IMR-90 (cell line): ENCODE measurements at regions not wholly inside any gene's neighbourhood (a gene's known extent, or its start where the extent isn't known, plus 50 kb on each side); places are given as distances from the start of the nearest gene placed in this dataset.
A peak's percentile ranks its signal among the peaks of the same experiment; 100 is the strongest.

Experiments
- ATAC-seq: fragments of 200-7000 bp; cut with Tn5 transposase; 2 replicates; pipeline ENCODE4 v1.9.1; 2020; ENCODE audit warnings: low read depth, mild to moderate bottlenecking, moderate library complexity
- BruUV-seq: library from RNA; stranded (reverse); fragments of 400-500 nt; replicated peaks from 2 replicates; lab custom pipeline; 2021; lab: Mats Ljungman, UMichigan
- CTCF ChIA-PET: fragments of 300-600 bp; formaldehyde crosslinking; extraction: SDS; loops from one replicate; lab custom pipeline; 2021; ENCODE audit warnings: antibody characterized with exemption; lab: Yijun Ruan, JAX
- POLR2A ChIA-PET: fragments of 300-600 bp; sonication (Branson Sonifier 250); formaldehyde crosslinking; loops from one replicate; lab custom pipeline; 2022; ENCODE audit warnings: antibody characterized with exemption; ENCODE audit not compliant: unreplicated experiment; lab: Charles Lee
- DNase-seq: peaks from one replicate; pipeline ENCODE4 v3.0.0; 2013
- H2AFZ ChIP-seq: replicated peaks from 2 replicates; pipeline ENCODE3; 2013; ENCODE audit warnings: low read length, mild to moderate bottlenecking; ENCODE audit not compliant: poor library complexity
- H2AK5ac ChIP-seq: 2 replicates; pipeline ENCODE4 v1.6.1; 2013; ENCODE audit warnings: low read depth, low read length, inconsistent platforms
- H2AK9ac ChIP-seq: replicated peaks from 2 replicates; pipeline ENCODE3; 2013; ENCODE audit warnings: mild to moderate bottlenecking, low read depth, low read length, moderate library complexity; ENCODE audit not compliant: poor library complexity
- H2BK120ac ChIP-seq: 2 replicates; pipeline ENCODE4 v1.6.1; 2013; ENCODE audit warnings: low read depth, low read length, inconsistent platforms
- H2BK15ac ChIP-seq: 3 replicates; pipeline ENCODE4 v1.6.1; 2013; ENCODE audit warnings: low read depth, low read length, inconsistent platforms
- H2BK20ac ChIP-seq: 2 replicates; pipeline ENCODE4 v1.6.1; 2013; ENCODE audit warnings: low read depth, mild to moderate bottlenecking, inconsistent platforms, low read length, moderate library complexity
- H2BK5ac ChIP-seq: 2 replicates; pipeline ENCODE4 v1.6.1; 2013; ENCODE audit warnings: mild to moderate bottlenecking, low read depth, low read length, inconsistent platforms; ENCODE audit not compliant: poor library complexity, severe bottlenecking
- H3K14ac ChIP-seq: replicated peaks from 2 replicates; pipeline ENCODE4 v1.6.1; 2013; ENCODE audit warnings: low read depth, low read length, inconsistent platforms
- H3K18ac ChIP-seq: 2 replicates; pipeline ENCODE4 v1.6.1; 2013; ENCODE audit warnings: low read depth, low read length, control low read depth
- H3K23ac ChIP-seq: 2 replicates; pipeline ENCODE4 v1.6.1; 2013; ENCODE audit warnings: low read depth, low read length, inconsistent platforms
- H3K27ac ChIP-seq: 2 replicates; pipeline ENCODE4 v1.5.1; 2013; ENCODE audit warnings: mild to moderate bottlenecking, control low read depth, low read length; ENCODE audit not compliant: insufficient read depth
- H3K27me3 ChIP-seq: 2 replicates; pipeline ENCODE4 v1.6.1; 2013; ENCODE audit warnings: low read length; ENCODE audit not compliant: control insufficient read depth, insufficient read depth
- H3K36me3 ChIP-seq: 2 replicates; pipeline ENCODE4 v1.6.1; 2013; ENCODE audit warnings: low read length, mixed read lengths; ENCODE audit not compliant: control insufficient read depth, insufficient read depth
- H3K4ac ChIP-seq: 2 replicates; pipeline ENCODE4 v1.6.1; 2013; ENCODE audit warnings: low read depth, low read length, inconsistent platforms
- H3K4me1 ChIP-seq: 2 replicates; pipeline ENCODE4 v1.6.1; 2013; ENCODE audit warnings: low read length, mixed read lengths; ENCODE audit not compliant: control insufficient read depth, insufficient read depth
- H3K4me2 ChIP-seq: 2 replicates; pipeline ENCODE4 v1.6.1; 2013; ENCODE audit warnings: low read depth, mild to moderate bottlenecking, control low read depth, low read length, moderate library complexity
- H3K4me3 ChIP-seq: 2 replicates; pipeline ENCODE4 v1.5.1; 2013; ENCODE audit warnings: low read depth, mild to moderate bottlenecking, control low read depth, low read length, moderate library complexity; ENCODE audit not compliant: insufficient read depth
- H3K56ac ChIP-seq: 2 replicates; pipeline ENCODE4 v1.6.1; 2013; ENCODE audit warnings: low read length, inconsistent platforms; ENCODE audit not compliant: insufficient read depth; ENCODE audit errors: extremely low read depth
- H3K79me1 ChIP-seq, 2 experiments: 2 replicates each; pipeline ENCODE4 v1.6.1; 2013; ENCODE audit warnings: low read length in 2 of 2, inconsistent platforms in 1 of 2, low read depth in 1 of 2
- H3K9ac ChIP-seq: 2 replicates; pipeline ENCODE4 v1.6.1; 2013; ENCODE audit warnings: low read depth, low read length, control low read depth
- H3K9me1 ChIP-seq: 2 replicates; pipeline ENCODE4 v1.6.1; 2013; ENCODE audit warnings: low read length, inconsistent platforms; ENCODE audit not compliant: insufficient read depth
- H3K9me3 ChIP-seq: 2 replicates; pipeline ENCODE4 v1.6.1; 2013; ENCODE audit warnings: low read length; ENCODE audit not compliant: control insufficient read depth, insufficient read depth
- H4K20me1 ChIP-seq: 2 replicates; pipeline ENCODE4 v1.6.1; 2013; ENCODE audit warnings: low read length, inconsistent platforms; ENCODE audit not compliant: insufficient read depth
- H4K5ac ChIP-seq: 2 replicates; pipeline ENCODE4 v1.6.1; 2013; ENCODE audit warnings: mild to moderate bottlenecking, low read depth, low read length, control low read depth
- H4K8ac ChIP-seq, 2 experiments: 2 replicates each; pipeline ENCODE4 v1.6.1; 2013; ENCODE audit warnings: low read depth in 2 of 2, low read length in 2 of 2, control low read depth in 1 of 2, inconsistent platforms in 1 of 2
- H4K91ac ChIP-seq: 2 replicates; pipeline ENCODE4 v1.6.1; 2013; ENCODE audit warnings: low read depth, low read length, inconsistent platforms; ENCODE audit not compliant: insufficient read depth
- BHLHE40 ChIP-seq: fragments of 150-350 bp; IDR thresholded peaks from 2 replicates; pipeline ENCODE4 v1.6.1; 2016; ENCODE audit warnings: mild to moderate bottlenecking, low read depth, low read length
- CHD1 ChIP-seq: IDR thresholded peaks from 2 replicates; pipeline ENCODE4 v1.6.1; 2012; ENCODE audit warnings: low read depth, low read length, improper control_type of control experiment
- CTCF ChIP-seq: conservative IDR thresholded peaks from 2 replicates; pipeline ENCODE4 v1.5.1; 2012; ENCODE audit warnings: mild to moderate bottlenecking, low read depth, low read length, improper control_type of control experiment
- MAFK ChIP-seq: IDR thresholded peaks from 2 replicates; pipeline ENCODE4 v1.6.1; 2012; ENCODE audit warnings: low read depth, low read length, improper control_type of control experiment
- MAZ ChIP-seq: IDR thresholded peaks from 2 replicates; pipeline ENCODE4 v1.6.1; 2012; ENCODE audit warnings: low read depth, mild to moderate bottlenecking, low read length, improper control_type of control experiment, moderate library complexity, borderline replicate concordance
- MXI1 ChIP-seq: IDR thresholded peaks from 2 replicates; pipeline ENCODE4 v1.6.1; 2012; ENCODE audit warnings: low read depth, mild to moderate bottlenecking, low read length, moderate library complexity, borderline replicate concordance
- POLR2A ChIP-seq: IDR thresholded peaks from 2 replicates; pipeline ENCODE4 v1.6.1; 2012; ENCODE audit warnings: mild to moderate bottlenecking, low read depth, low read length
- RCOR1 ChIP-seq: IDR thresholded peaks from 2 replicates; pipeline ENCODE4 v1.6.1; 2012; ENCODE audit warnings: mild to moderate bottlenecking, low read length, improper control_type of control experiment; ENCODE audit not compliant: insufficient replicate concordance
- WGBS, 2 experiments: methylation state at CpG; one replicate each; pipeline versions ENCODE4 v1.1.5 to v1.1.7; 2013; ENCODE audit warnings: missing lambda C conversion rate in 2 of 2; ENCODE audit not compliant: insufficient read length in 1 of 2; ENCODE audit errors: extremely low coverage in 2 of 2; 5-methylcytosine and 5-hydroxymethylcytosine counted together
- dilution Hi-C: fragments of 300-500 bp; cut with HindIII; formaldehyde crosslinking; loops from one replicate; pipeline ENCODE4 v1.14.3; 2018; ENCODE audit warnings: low sequenced_read_pairs; ENCODE audit not compliant: unreplicated experiment
- in situ Hi-C: fragments of 300-500 bp; cut with MboI; formaldehyde crosslinking; loops from 3 replicates; pipeline ENCODE4 v1.14.3; 2019; ENCODE audit warnings: low sequenced_read_pairs, inconsistent platforms, mixed read lengths
- intact Hi-C: fragments of 100-400 bp; cut with micrococcal nuclease; formaldehyde crosslinking; loops from 2 replicates; pipeline ENCODE4 v1.10.0; 2022
- TF ChIP-seq, protein P1 (sequence below): fragments of 150-350 bp; IDR thresholded peaks from 2 replicates; pipeline ENCODE4 v1.6.1; 2016; ENCODE audit warnings: low read depth, mild to moderate bottlenecking, low read length, moderate library complexity, borderline replicate concordance

- no TSS peak for BruUV-seq
- H3K4me2 ChIP-seq: peak overlapping the region; percentile 74
Observed at GRCh38 chr5:57824623-57825022, 342.0 kb upstream of the ACTBL2 start.

More at GRCh38 chr5:57824623-57825022, 342.0 kb upstream of the ACTBL2 start:
- Histone ChIP-seq H4K20me1 (no peaks in the 10 kb centered on the region), H3K36me3 (no peaks in the 10 kb centered on the region), H4K5ac (peak overlapping the region; percentile 96), H3K4me1 (peaks cover 3% of the 10 kb centered on the region), H2BK5ac (peak overlapping the region; percentile 99), H3K4ac (peak overlapping the region; percentile 98), H2BK20ac (peak overlapping the region; percentile 98), H3K27ac (peak overlapping the region; percentile 91), H3K56ac (peak overlapping the region; percentile 82), H3K9me1 (peaks cover 3% of the 10 kb centered on the region; the same call in 1 of the 2 replicates), H4K8ac (peak overlapping the region; percentile 87 to 98), H2AFZ (no peak overlapping the region), H3K4me3 (no peak overlapping the region), H3K9me3 (0 out of 2 replicates have a peak, but pooled peaks cover 1% of the 10 kb centered on the region), H3K27me3 (no peaks in the 10 kb centered on the region), H3K14ac (peak overlapping the region; percentile 100), H2AK5ac (peak overlapping the region; percentile 95), H4K91ac (peak overlapping the region; percentile 98), H3K79me1 (no peaks in the 10 kb centered on the region), H3K9ac (peak overlapping the region; percentile 45), H3K18ac (peak overlapping the region; percentile 100), H2BK120ac (peak overlapping the region; percentile 99), H2AK9ac (peak overlapping the region; percentile 88), H2BK15ac (peak overlapping the region; percentile 98), H3K23ac (peak overlapping the region; percentile 97)
- DNase-seq (no peak), ATAC-seq (peak; percentile 22)
- CTCF ChIA-PET: interaction anchor here (1.4 kb wide), 1 partner anchor 45 kb away, joined by 5 read pairs; no protein-coding TSS in a partner anchor
- WGBS, 2 experiments: no CpG with 5 or more reads among the region's 2 CpGs
- intact Hi-C loops: loop anchor here (1.0 kb wide), 1 partner anchor 635 kb away; no protein-coding TSS in a partner anchor
- POLR2A ChIA-PET: no interaction called here
- dilution Hi-C loops: no loop called here
- TF ChIP-seq MAZ (no peak), MXI1 (no peak), MAFK (no peak), CHD1 (no peak), BHLHE40 (no peak), POLR2A (no peak; the same call in 1 of the 2 replicates), RCOR1 (no peak), CTCF (no peak)
- TF ChIP-seq, protein P1, sequence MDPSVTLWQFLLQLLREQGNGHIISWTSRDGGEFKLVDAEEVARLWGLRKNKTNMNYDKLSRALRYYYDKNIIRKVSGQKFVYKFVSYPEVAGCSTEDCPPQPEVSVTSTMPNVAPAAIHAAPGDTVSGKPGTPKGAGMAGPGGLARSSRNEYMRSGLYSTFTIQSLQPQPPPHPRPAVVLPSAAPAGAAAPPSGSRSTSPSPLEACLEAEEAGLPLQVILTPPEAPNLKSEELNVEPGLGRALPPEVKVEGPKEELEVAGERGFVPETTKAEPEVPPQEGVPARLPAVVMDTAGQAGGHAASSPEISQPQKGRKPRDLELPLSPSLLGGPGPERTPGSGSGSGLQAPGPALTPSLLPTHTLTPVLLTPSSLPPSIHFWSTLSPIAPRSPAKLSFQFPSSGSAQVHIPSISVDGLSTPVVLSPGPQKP: no peak
- in situ Hi-C loops: no loop called here
